ENCODE measurements at regions not wholly inside any gene's neighbourhood (a gene's known extent, or its start where the extent isn't known, plus 50 kb on each side); places are given as distances from the start of the nearest gene placed in this dataset.

- no peak overlapping the region for H3K27ac Mint-ChIP-seq
- ATAC-seq (replicated peaks) (no peak), DNase-seq (no peak)
- peaks cover 26 to 38% of the 10 kb centered on the region in 2 donors for H3K4me1 Mint-ChIP-seq
- peaks cover 37 to 50% of the 10 kb centered on the region in 2 donors for H3K27me3 Mint-ChIP-seq
- H3K9me3 Mint-ChIP-seq: no peaks in the 10 kb centered on the region
- no peaks in the 10 kb centered on the region for H3K36me3 Mint-ChIP-seq
- no peak overlapping the region for H3K4me3 Mint-ChIP-seq
Measured at GRCh38 chr11:119483881-119484371, 61.0 kb upstream of the THY1 start.

GRCh38 chr11:119483341-119483880 is 60.4 kb upstream of the THY1 start:
- H3K4me3 Mint-ChIP-seq: no peak overlapping the region

GRCh38 chr11:119482521-119483011 is 59.6 kb upstream of the THY1 start:
- ATAC-seq (replicated peaks) (no peak), DNase-seq (no peak)
- Mint-ChIP-seq H3K4me3 (no peak overlapping the region), H3K27me3 (peaks cover 34 to 47% of the 10 kb centered on the region in 2 donors), H3K4me1 (peaks cover 24 to 35% of the 10 kb centered on the region in 2 donors), H3K9me3 (no peaks in the 10 kb centered on the region), H3K36me3 (no peaks in the 10 kb centered on the region), H3K27ac (no peak overlapping the region)

More at GRCh38 chr11:119483341-119483880, 60.4 kb upstream of the THY1 start:
- Mint-ChIP-seq H3K4me1 (peaks cover 25 to 35% of the 10 kb centered on the region in 2 donors), H3K27ac (no peak overlapping the region), H3K9me3 (no peaks in the 10 kb centered on the region), H3K27me3 (peaks cover 34 to 47% of the 10 kb centered on the region in 2 donors), H3K36me3 (no peaks in the 10 kb centered on the region)
- DNase-seq (no peak), ATAC-seq (replicated peaks) (no peak)

- peak; percentile 5 to 19 for ATAC-seq (replicated peaks)
- Mint-ChIP-seq H3K9me3 (no peaks in the 10 kb centered on the region), H3K4me3 (no peak overlapping the region), H3K36me3 (no peaks in the 10 kb centered on the region), H3K4me1 (peaks cover 23 to 35% of the 10 kb centered on the region in 2 donors), H3K27me3 (peaks cover 38 to 47% of the 10 kb centered on the region in 2 donors), H3K27ac (no peak overlapping the region)
- no peak for DNase-seq
Measured at GRCh38 chr11:119481667-119482400, 58.9 kb upstream of the THY1 start.

GRCh38 chr11:119481021-119481666 is 58.2 kb upstream of the THY1 start:
- DNase-seq (peak; percentile 80), ATAC-seq (replicated peaks) (peak; percentile 80 to 84)
- Mint-ChIP-seq H3K4me3 (no peak overlapping the region), H3K27ac (no peak overlapping the region), H3K4me1 (peaks cover 23 to 32% of the 10 kb centered on the region in 2 donors), H3K9me3 (no peaks in the 10 kb centered on the region), H3K27me3 (peaks cover 39 to 44% of the 10 kb centered on the region in 2 donors), H3K36me3 (no peaks in the 10 kb centered on the region)

- H3K36me3 Mint-ChIP-seq: no peaks in the 10 kb centered on the region
- peaks cover 39 to 45% of the 10 kb centered on the region in 2 donors for H3K27me3 Mint-ChIP-seq
- H3K4me3 Mint-ChIP-seq: no peak overlapping the region
- no peak for ATAC-seq (replicated peaks)
- peaks cover 20 to 27% of the 10 kb centered on the region in 2 donors for H3K4me1 Mint-ChIP-seq
- no peak overlapping the region for H3K27ac Mint-ChIP-seq
- H3K9me3 Mint-ChIP-seq: no peaks in the 10 kb centered on the region
- DNase-seq: no peak
Measured at GRCh38 chr11:119480380-119481020, 57.5 kb upstream of the THY1 start.

- peaks cover 18 to 25% of the 10 kb centered on the region in 2 donors for H3K4me1 Mint-ChIP-seq
- no peaks in the 10 kb centered on the region for H3K9me3 Mint-ChIP-seq
- DNase-seq (no peak), ATAC-seq (replicated peaks) (no peak)
- H3K27ac Mint-ChIP-seq: no peak overlapping the region
- peaks cover 45 to 46% of the 10 kb centered on the region in 2 donors for H3K27me3 Mint-ChIP-seq
- no peaks in the 10 kb centered on the region for H3K36me3 Mint-ChIP-seq
- H3K4me3 Mint-ChIP-seq: no peak overlapping the region
Measured at GRCh38 chr11:119479685-119480275, 56.8 kb upstream of the THY1 start.

- Mint-ChIP-seq H3K9me3 (no peaks in the 10 kb centered on the region), H3K4me3 (no peak overlapping the region), H3K27ac (no peak overlapping the region), H3K27me3 (peaks cover 40 to 45% of the 10 kb centered on the region in 2 donors), H3K4me1 (peaks cover 13 to 20% of the 10 kb centered on the region in 2 donors), H3K36me3 (no peaks in the 10 kb centered on the region)
- no peak for ATAC-seq (replicated peaks)
- DNase-seq: no peak
Measured at GRCh38 chr11:119478711-119479285, 55.8 kb upstream of the THY1 start.

- Mint-ChIP-seq H3K4me3 (no peak overlapping the region), H3K4me1 (peaks cover 13 to 20% of the 10 kb centered on the region in 2 donors), H3K27me3 (peaks cover 44 to 48% of the 10 kb centered on the region in 2 donors), H3K36me3 (no peaks in the 10 kb centered on the region), H3K9me3 (no peaks in the 10 kb centered on the region), H3K27ac (no peak overlapping the region)
- ATAC-seq (replicated peaks) (no peak), DNase-seq (no peak)
Measured at GRCh38 chr11:119476666-119477331, 53.8 kb upstream of the THY1 start.

- Mint-ChIP-seq H3K27ac (no peak overlapping the region), H3K27me3 (peaks cover 43 to 46% of the 10 kb centered on the region in 2 donors), H3K9me3 (no peaks in the 10 kb centered on the region), H3K4me3 (no peak overlapping the region), H3K4me1 (peaks cover 8 to 16% of the 10 kb centered on the region in 2 donors), H3K36me3 (no peaks in the 10 kb centered on the region)
- DNase-seq (no peak), ATAC-seq (replicated peaks) (no peak)
Measured at GRCh38 chr11:119476038-119476437, 53.1 kb upstream of the THY1 start.

GRCh38 chr11:119474682-119475596 is 52.0 kb upstream of the THY1 start:
- H3K4me3 Mint-ChIP-seq: no peak overlapping the region
- H3K27me3 Mint-ChIP-seq: peaks cover 37 to 47% of the 10 kb centered on the region in 2 donors
- ATAC-seq (replicated peaks): peak; percentile 63 to 74
- no peaks in the 10 kb centered on the region for H3K36me3 Mint-ChIP-seq
- DNase-seq: peak; percentile 37
- H3K4me1 Mint-ChIP-seq: peaks cover 6 to 7% of the 10 kb centered on the region in 2 donors
- no peak overlapping the region for H3K27ac Mint-ChIP-seq
- no peaks in the 10 kb centered on the region for H3K9me3 Mint-ChIP-seq

- no peaks in the 10 kb centered on the region for H3K36me3 Mint-ChIP-seq
- ATAC-seq (replicated peaks): no peak
- H3K4me1 Mint-ChIP-seq: peaks cover 3 to 7% of the 10 kb centered on the region in 2 donors
Measured at GRCh38 chr11:119473901-119474681, 51.1 kb upstream of the THY1 start.

More at GRCh38 chr11:119473901-119474681, 51.1 kb upstream of the THY1 start:
- no peaks in the 10 kb centered on the region for H3K9me3 Mint-ChIP-seq
- H3K4me3 Mint-ChIP-seq: no peak overlapping the region
- DNase-seq: no peak
- H3K27ac Mint-ChIP-seq: no peak overlapping the region
- peaks cover 34 to 51% of the 10 kb centered on the region in 2 donors for H3K27me3 Mint-ChIP-seq
